A673 (cell line): ENCODE measurements at regions not wholly inside any gene's neighbourhood (a gene's known extent, or its start where the extent isn't known, plus 50 kb on each side); places are given as distances from the start of the nearest gene placed in this dataset.

Source experiments
- EZH2 ChIP-seq: fragments of 200-600 bp; sonication (generic); IDR thresholded peaks from 2 replicates; pipeline ENCODE4 v1.6.1; 2017; ENCODE audit warnings: borderline replicate concordance, low read depth, mild to moderate bottlenecking, mixed read lengths, antibody characterized with exemption, low read length; ENCODE audit not compliant: poor library complexity, severe bottlenecking
- TF ChIP-seq, protein P1 (sequence below): fragments of 300-800, 200-600 bp; sonication (generic); conservative IDR thresholded peaks from 2 replicates; pipeline ENCODE4 v1.5.1; 2017; ENCODE audit warnings: low read depth, mild to moderate bottlenecking, antibody characterized with exemption, low read length, moderate library complexity, mixed read lengths

DNA sequence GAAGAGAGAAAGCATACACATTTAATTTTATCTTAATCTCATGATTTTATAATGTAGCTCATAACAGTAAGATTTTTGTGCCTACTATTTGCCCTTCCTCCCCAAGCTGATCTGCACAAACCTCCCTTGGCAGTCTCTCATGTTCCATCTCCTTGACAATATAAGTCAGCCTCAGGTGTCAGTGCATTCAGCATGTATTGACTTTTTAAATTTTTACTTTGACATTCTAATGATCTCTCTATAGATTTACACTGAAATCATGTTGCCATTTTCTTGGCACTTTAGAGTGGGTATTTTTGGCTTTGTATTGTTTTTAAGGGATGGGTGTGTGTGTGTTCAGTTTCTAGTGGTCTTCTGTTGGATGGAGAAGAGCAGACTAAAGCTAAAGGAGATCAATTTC, 505.3 kb upstream of the CPEB2 start:
- TF ChIP-seq, protein P1, sequence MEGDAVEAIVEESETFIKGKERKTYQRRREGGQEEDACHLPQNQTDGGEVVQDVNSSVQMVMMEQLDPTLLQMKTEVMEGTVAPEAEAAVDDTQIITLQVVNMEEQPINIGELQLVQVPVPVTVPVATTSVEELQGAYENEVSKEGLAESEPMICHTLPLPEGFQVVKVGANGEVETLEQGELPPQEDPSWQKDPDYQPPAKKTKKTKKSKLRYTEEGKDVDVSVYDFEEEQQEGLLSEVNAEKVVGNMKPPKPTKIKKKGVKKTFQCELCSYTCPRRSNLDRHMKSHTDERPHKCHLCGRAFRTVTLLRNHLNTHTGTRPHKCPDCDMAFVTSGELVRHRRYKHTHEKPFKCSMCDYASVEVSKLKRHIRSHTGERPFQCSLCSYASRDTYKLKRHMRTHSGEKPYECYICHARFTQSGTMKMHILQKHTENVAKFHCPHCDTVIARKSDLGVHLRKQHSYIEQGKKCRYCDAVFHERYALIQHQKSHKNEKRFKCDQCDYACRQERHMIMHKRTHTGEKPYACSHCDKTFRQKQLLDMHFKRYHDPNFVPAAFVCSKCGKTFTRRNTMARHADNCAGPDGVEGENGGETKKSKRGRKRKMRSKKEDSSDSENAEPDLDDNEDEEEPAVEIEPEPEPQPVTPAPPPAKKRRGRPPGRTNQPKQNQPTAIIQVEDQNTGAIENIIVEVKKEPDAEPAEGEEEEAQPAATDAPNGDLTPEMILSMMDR: no peak
- no peak for TF ChIP-seq EZH2
